ENCODE measurements at regions not wholly inside any gene's neighbourhood (a gene's known extent, or its start where the extent isn't known, plus 50 kb on each side); places are given as distances from the start of the nearest gene placed in this dataset.

DNA sequence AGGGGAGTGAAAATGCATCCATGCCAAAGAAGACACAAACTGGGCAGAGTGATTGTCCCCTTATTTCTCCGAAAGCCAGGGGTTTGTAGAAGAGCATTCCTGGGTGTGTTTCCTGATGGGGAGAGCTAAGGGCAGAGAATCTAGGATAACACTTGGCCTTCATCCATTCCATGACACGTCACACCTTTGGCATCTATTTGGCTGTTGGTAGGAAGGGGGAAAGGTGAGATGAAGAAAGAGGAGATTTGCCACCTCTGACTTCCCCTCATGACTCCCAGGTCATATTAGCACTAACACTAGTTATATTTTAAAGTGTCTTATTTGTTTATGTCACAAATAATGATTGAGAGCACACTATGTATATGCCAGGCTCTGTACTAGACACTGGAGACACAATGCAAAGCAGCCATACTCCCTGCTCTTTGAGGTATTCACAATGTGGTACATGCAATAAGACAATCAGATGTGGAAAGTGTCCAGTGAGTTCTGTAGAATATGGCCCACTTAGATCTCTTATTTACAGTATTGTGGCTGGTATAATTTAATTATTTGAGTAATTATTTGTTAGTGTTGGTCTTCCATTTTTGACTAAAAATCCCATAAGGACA, 54.5 kb upstream of the GADD45A start:
- TF ChIP-seq, protein P1, sequence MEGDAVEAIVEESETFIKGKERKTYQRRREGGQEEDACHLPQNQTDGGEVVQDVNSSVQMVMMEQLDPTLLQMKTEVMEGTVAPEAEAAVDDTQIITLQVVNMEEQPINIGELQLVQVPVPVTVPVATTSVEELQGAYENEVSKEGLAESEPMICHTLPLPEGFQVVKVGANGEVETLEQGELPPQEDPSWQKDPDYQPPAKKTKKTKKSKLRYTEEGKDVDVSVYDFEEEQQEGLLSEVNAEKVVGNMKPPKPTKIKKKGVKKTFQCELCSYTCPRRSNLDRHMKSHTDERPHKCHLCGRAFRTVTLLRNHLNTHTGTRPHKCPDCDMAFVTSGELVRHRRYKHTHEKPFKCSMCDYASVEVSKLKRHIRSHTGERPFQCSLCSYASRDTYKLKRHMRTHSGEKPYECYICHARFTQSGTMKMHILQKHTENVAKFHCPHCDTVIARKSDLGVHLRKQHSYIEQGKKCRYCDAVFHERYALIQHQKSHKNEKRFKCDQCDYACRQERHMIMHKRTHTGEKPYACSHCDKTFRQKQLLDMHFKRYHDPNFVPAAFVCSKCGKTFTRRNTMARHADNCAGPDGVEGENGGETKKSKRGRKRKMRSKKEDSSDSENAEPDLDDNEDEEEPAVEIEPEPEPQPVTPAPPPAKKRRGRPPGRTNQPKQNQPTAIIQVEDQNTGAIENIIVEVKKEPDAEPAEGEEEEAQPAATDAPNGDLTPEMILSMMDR (IDR thresholded peaks at IDR 0.05) = no peak
- TF ChIP-seq POLR2A (IDR thresholded peaks at IDR 0.05) = no peak

Measured in heart left ventricle (tissue), 13 donors.